Neuron (in vitro differentiated cells): ENCODE measurements at regions not wholly inside any gene's neighbourhood (a gene's known extent, or its start where the extent isn't known, plus 50 kb on each side); places are given as distances from the start of the nearest gene placed in this dataset.
"Not testable (repeated sequence)": the region's sequence is repeated elsewhere in the genome, so short reads cannot be mapped to it uniquely, and the experiment has no call there.

Source experiments
- H2AFZ ChIP-seq: one replicate; pipeline ENCODE4 v1.6.1; 2013; ENCODE audit warnings: low read depth, mild to moderate bottlenecking, inconsistent platforms, low read length, moderate library complexity
- H3K27me3 ChIP-seq: one replicate; pipeline ENCODE4 v1.6.1; 2013; ENCODE audit warnings: low read length; ENCODE audit not compliant: insufficient read depth
- H3K36me3 ChIP-seq: one replicate; pipeline ENCODE4 v1.6.1; 2013; ENCODE audit warnings: low read length; ENCODE audit not compliant: insufficient read depth
- H3K4me1 ChIP-seq: one replicate; pipeline ENCODE4 v1.6.1; 2013; ENCODE audit warnings: low read length; ENCODE audit not compliant: insufficient read depth
- H3K4me3 ChIP-seq: 2 replicates; pipeline ENCODE4 v1.5.1; 2013; ENCODE audit warnings: mild to moderate bottlenecking, low read length, moderate library complexity
- H3K9me3 ChIP-seq: one replicate; pipeline ENCODE4 v1.6.1; 2013; ENCODE audit warnings: low read length

GRCh38 chr16:16577062-16577461, 198.1 kb downstream of the NPIPA7 start:
- H3K27me3 ChIP-seq, H3K36me3 ChIP-seq, H3K4me1 ChIP-seq, H3K4me3 ChIP-seq, H3K9me3 ChIP-seq, H2AFZ ChIP-seq: not testable (repeated sequence)

GRCh38 chr16:16578701-16579100, 199.8 kb downstream of the NPIPA7 start:
- Histone ChIP-seq H3K36me3 (no peaks in the 10 kb centered on the region), H3K4me3 (no peak overlapping the region), H3K4me1 (no peaks in the 10 kb centered on the region), H3K27me3 (no peaks in the 10 kb centered on the region), H2AFZ (no peak overlapping the region), H3K9me3 (no peaks in the 10 kb centered on the region)

GRCh38 chr16:16582916-16583315, 204.0 kb downstream of the NPIPA7 start:
- H3K27me3 ChIP-seq, H3K36me3 ChIP-seq, H3K4me3 ChIP-seq, H2AFZ ChIP-seq, H3K4me1 ChIP-seq, H3K9me3 ChIP-seq: not testable (repeated sequence)

- not testable (repeated sequence) for H3K36me3 ChIP-seq, H2AFZ ChIP-seq, H3K4me3 ChIP-seq, H3K9me3 ChIP-seq, H3K4me1 ChIP-seq, H3K27me3 ChIP-seq
Measured at GRCh38 chr16:16586073-16586651, 207.2 kb downstream of the NPIPA7 start.

GRCh38 chr16:16586969-16587368, 208.0 kb downstream of the NPIPA7 start:
- not testable (repeated sequence) for H3K4me1 ChIP-seq, H3K36me3 ChIP-seq, H3K27me3 ChIP-seq, H3K4me3 ChIP-seq, H3K9me3 ChIP-seq, H2AFZ ChIP-seq

GRCh38 chr16:16588436-16588835, 209.5 kb downstream of the NPIPA7 start:
- H3K9me3 ChIP-seq, H3K36me3 ChIP-seq, H3K4me1 ChIP-seq, H3K4me3 ChIP-seq, H2AFZ ChIP-seq, H3K27me3 ChIP-seq: not testable (repeated sequence)

- not testable (repeated sequence) for H3K27me3 ChIP-seq, H3K36me3 ChIP-seq, H2AFZ ChIP-seq, H3K9me3 ChIP-seq, H3K4me1 ChIP-seq, H3K4me3 ChIP-seq
Measured at GRCh38 chr16:16590654-16591318, 211.8 kb downstream of the NPIPA7 start.

- not testable (repeated sequence) for H3K4me3 ChIP-seq, H3K9me3 ChIP-seq, H3K27me3 ChIP-seq, H3K36me3 ChIP-seq, H3K4me1 ChIP-seq, H2AFZ ChIP-seq
Measured at GRCh38 chr16:16593156-16593863, 214.4 kb downstream of the NPIPA7 start.

- H3K4me1 ChIP-seq = not testable (repeated sequence)
Measured at GRCh38 chr16:16595029-16595718, 216.2 kb downstream of the NPIPA7 start.

GRCh38 chr16:16601239-16601638, 222.3 kb downstream of the NPIPA7 start:
- H3K36me3 ChIP-seq, H2AFZ ChIP-seq, H3K4me3 ChIP-seq, H3K27me3 ChIP-seq, H3K9me3 ChIP-seq, H3K4me1 ChIP-seq: not testable (repeated sequence)

More at GRCh38 chr16:16595029-16595718, 216.2 kb downstream of the NPIPA7 start:
- H2AFZ ChIP-seq, H3K27me3 ChIP-seq, H3K9me3 ChIP-seq, H3K36me3 ChIP-seq, H3K4me3 ChIP-seq: not testable (repeated sequence)

GRCh38 chr16:16607401-16608082, 228.6 kb downstream of the NPIPA7 start:
- H3K9me3 ChIP-seq, H2AFZ ChIP-seq, H3K36me3 ChIP-seq, H3K4me1 ChIP-seq, H3K27me3 ChIP-seq, H3K4me3 ChIP-seq: not testable (repeated sequence)

GRCh38 chr16:16609627-16610026, 230.7 kb downstream of the NPIPA7 start:
- H3K9me3 ChIP-seq, H2AFZ ChIP-seq, H3K27me3 ChIP-seq, H3K4me1 ChIP-seq, H3K4me3 ChIP-seq, H3K36me3 ChIP-seq: not testable (repeated sequence)

- not testable (repeated sequence) for H3K4me1 ChIP-seq, H3K9me3 ChIP-seq, H3K27me3 ChIP-seq, H3K36me3 ChIP-seq, H2AFZ ChIP-seq, H3K4me3 ChIP-seq
Measured at GRCh38 chr16:16610389-16610967, 231.5 kb downstream of the NPIPA7 start.
